ENCODE measurements at regions not wholly inside any gene's neighbourhood (a gene's known extent, or its start where the extent isn't known, plus 50 kb on each side); places are given as distances from the start of the nearest gene placed in this dataset.

DNA sequence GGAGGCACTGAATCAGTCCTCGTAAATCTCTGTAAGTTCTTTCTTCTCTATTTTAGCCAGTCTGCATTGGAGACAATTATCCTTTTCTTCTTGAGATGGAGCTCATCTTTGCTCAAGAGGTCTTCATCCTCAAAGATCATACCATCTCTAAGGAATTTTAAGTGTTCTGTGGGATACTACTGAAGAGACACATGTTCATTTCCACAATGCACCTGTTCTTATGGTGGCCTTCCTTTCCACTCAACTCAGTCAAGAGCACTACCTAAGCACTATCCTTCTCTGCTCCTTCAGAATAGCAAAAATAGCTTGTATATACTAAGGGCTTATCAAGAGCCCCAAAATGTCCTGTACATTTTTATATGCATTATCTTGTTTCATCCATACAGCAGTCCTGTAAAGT lies 214.0 kb downstream of the KLF5 start:
- no peak for DNase-seq

DNA sequence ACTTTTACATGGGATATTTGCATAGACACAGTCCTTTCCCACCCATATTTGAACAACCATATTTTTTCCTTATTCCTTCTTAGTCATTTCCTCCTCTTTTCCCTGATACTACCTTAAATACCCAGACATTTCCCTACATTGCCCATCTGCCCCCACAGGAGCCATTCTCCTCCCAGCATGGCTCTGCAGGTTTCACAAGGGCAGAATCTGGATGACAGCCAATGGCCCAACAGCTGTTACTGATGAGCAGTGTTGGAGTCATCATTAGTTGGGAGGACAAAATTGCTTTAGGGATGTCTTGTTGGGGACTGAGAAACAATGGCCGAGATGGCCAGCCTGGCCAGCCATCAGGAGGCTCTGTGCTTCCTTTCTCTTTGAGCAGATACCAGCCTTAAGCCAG lies 209.5 kb downstream of the KLF5 start:
- no peak for DNase-seq

DNA sequence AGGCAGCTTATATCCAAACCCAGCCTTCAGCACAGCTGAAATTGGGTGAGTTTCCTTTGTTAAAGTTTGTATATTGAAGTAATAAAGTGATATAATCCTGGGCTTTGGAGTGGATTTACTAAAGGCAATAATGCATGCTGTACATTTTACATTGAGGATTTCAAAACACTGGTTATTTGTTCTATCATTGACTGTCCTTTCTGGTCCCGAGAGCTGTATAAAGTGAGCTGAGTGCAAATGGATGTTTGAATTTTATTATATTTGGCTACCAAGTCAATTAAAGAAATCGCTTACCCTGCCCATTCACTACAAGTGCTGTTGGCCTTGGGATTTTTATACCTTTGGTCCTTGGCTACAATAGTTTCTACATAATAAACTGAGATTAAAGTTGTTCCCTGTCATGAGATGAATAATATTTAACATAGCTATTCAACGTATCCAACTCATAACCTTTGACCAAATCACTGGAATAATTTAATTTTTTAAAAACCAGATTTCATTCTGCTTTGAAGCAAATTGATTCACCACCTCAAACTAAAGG lies 207.9 kb downstream of the KLF5 start:
- no peak for DNase-seq

DNA sequence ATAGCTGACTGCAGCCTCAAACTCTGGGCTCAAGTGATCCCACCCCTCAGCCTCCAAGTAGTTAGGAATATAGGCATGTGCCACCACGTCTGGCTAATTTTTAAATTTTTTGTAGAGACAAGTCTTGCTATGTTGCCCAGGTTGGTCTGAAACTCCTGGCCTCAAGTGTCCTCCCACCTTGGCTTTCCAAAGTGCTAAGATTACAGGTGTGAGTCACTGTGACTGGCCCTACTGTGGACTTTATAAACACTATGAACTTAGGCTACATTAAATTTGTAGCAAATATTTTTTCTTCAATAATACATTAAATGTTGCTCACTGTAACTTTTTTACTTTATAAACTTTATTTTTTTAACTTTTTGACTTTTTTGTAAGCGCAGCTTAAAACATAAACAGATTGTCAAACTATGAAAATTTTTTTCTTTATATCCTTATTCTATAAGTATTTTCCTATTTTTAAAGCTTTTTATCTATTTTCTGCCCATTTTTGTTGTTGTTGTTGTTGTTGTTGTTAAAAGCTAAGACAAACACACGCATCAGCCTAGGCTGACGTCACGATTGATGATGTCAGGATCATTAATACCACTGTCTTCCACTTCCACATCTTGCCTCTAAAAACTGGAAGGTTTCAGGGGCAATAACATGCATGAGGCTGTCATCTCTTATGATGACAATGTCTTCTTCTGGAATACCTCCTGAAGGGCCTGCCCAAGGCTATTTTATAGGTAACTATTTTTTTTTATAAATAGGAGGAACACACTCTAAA lies 204.2 kb downstream of the KLF5 start:
- DNase-seq: no peak

DNA sequence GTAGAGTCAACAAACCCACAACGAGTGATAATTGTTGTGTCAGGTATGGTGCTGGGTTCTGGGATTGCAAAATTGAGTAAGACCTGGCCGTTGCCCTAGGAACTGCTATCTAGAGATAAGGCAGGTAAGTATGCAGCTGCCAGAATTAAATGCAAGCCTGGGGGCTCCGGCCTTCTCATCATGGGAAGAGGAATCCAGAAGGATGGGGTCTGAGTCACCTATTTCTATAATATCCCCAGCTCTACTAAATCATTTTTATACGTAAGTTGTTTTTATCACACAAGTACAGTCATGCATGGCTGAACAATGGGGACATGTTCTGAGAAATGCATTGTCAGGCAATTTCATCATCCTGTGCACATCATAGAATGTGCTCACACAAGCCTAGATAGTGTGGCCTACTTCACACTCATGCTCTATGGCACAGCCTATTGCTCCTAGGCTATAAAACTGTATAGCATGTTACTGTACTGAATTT lies 203.0 kb downstream of the KLF5 start:
- no peak for DNase-seq

DNA sequence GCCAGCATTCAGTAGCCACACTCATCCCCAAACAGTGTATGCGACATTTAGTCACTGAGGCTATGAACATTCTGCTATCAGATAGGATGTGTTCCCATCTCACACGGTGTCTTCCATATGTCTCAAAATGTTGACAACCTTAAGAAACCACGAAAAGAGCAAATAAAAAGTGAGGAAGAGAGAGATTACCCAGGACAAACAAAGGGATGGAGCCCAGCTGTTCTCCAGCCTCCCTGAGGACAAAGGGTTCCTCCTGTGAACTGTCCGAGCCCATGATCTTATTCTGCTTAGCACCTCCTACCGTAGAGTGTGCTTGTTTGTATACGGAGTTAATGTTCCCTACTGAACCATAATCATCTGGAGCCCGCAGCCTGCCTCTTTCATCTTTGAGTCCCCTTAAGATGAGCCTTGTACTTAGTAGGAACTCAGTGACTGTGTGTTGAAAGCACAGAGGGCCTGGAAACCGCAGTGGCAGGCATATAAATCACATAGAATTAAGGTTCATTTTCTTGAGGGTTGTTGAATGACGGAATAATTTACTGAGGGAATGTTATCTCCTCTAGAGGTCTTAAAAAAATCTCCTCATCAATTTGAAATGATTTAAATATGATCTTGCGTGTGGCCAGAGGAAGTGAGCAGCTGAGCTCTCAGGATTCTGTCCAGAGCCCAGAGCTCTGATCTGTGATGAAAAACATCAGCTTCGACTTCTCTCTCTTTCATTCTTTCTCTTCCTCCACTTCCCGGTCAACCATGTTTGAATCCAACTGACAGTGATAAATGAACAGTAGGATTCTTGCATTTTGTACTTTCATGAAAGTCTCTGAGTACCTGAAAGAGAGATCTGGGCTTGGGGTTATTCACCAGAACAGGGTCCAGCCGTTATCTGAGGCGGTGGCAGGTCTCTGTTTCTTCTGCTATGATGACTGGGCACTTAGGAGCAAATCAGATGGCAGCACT lies 200.5 kb downstream of the KLF5 start:
- no peak for DNase-seq

DNA sequence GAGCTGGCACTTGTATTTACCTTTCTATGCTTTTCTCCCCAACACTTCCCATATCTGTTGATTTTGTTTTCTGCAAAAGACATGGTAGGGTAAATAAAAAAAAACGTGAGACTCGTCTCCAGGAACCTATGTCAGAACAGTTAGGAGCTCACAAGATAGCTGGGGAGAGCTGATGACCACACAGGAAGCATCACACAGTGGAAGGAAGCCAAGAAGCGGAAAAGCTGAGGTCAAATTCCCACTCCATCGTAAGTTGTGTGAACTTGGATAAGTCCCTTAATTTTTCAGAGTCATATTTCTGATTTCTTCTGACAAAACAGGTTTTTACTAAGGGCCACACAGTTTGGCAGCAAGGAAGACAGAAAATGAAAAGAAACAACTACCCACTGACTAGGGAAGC lies 199.6 kb downstream of the KLF5 start:
- DNase-seq: no peak

DNA sequence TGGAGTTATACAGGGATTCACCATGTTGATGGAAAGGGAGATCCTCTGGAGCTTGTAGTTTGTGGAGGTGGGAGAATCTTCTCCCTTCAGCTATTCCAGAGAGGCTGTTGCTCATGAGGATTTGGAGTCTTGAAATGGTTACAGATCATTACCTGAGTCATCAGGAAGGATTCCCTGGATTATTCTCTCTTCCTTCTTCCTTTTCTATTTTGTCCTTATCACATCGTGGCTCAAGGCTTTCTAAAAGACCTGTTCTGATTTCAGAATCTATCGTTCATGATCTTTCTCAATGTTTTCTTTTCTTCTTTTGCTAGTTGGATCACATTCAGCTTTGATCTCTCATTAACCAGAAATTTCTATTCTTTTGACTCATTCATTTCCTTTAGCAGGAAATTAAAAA lies 196.0 kb downstream of the KLF5 start:
- no peak for DNase-seq

DNA sequence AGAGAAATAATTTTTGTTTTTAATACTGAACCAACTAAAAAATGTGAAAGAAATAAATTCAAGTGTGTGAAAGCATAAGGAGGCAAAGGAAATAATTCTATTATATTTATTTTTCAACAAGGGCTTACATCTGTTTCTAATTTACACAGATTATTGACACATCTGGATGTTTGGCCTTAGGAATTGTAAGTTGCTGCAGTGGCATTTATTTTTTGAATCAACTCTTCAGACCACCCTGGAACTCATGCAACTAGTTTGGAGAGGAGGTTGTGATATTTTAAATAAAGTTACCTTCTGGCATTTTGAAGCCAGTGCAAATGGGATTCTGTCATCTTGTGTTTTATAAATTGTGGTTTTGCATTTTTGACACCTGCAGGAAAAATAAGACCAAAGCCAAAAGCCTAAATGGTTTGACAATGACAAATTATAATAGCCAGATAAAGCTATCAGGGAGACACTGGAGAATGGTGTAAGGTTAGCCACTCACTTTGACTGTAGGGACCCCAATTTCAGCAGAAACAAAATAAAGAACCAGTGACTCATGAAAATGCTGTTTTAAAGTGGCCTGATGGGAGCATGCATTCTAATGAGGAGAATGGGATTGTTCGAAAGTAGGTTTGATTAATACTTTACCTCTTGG lies 192.9 kb downstream of the KLF5 start:
- no peak for DNase-seq

DNA sequence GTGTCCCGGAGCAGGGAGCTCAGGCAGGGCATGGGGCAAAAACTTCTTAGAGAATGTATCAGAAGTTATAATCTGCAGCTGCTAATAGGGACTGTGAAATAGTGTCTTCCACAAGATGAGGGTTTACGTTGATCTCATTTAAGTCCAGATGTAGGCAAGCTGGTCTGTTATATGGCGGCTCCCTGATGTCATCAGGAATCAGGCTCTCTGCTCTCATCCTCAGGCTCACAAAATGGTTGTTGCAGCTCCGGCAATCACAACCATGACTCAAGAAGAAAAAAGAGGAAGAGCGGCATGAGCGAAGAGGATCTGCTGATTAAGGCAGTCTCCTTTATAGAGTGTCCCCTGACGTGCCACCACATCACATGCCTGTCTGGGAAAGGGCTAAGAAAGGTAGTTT lies 191.3 kb downstream of the KLF5 start:
- DNase-seq: no peak

DNA sequence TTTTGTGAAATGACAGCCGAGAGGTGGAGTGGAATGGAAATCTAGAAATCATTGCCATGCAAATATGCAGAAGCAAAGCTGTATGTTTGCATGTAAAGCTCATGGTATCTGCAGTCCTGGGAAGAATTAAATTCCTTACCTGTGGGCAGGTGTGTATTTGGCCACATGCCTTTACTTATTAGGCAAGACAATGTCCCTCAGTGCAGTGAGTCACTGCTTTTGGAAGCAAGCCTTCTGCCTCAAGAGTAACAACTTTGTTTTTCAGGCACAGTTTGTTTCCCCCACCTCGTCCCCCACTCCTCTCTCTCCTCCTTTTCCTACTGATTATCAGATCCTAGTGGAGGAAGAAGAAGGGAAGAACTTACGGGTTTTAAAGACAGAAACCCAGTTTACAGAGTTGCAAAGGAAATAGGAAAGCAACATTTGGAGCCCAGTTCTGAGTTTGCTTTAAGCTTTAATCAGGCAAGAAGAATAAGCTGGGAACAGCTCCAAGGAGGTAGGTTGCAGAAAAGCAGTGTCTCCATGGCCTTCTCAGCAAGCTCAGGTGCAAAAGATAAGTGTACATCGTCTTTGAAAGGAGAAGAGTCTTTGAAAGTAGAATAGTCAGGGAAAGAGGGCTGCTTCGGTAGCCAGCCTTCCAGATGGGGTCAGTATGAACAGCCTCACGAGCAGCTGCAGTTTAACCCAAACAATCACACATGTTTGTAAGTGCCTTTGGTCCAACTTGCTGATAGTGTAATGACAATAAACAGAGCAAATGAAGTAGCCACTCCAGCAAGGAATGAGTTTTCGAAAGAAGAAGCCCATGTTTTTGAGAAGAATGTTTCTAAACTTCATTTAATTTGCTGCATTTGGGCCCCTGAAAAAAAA lies 190.1 kb downstream of the KLF5 start:
- no peak for DNase-seq

DNA sequence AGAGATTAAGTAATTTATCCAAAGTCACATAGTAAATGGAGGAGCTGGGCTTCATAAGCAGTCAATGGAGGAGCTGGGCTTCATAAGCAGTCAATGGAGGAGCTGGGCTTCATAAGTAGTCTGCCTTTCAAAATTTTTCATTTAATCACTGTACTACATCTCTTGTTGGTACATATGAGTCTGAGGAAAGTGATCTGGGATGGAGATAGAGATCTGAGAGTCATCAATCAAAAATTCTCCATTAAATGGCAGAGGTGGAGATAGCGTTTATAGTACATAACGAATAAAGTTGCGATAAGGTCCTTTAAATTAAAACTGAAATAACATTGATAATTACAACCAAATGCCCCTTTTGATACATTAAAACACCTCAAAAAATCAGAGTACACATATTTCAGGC lies 189.3 kb downstream of the KLF5 start:
- no peak for DNase-seq

DNA sequence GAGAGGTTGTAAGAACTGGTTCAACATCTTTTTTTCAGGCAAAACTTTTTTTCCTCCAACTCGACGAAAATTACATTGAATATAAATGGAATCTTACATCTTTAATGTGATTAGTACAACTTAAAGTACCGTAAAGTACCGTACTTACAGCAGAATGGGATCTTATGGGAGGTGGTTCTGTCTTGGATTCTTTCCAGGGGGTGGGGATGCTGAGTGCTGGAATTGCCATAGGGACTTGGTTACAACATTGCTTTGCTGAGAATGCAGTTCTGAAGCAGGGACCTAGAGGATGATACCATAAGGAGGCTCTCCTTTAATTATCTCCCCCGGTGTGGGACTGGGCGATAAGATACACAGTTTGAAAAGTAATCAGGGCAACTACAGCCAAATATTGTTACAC lies 186.4 kb downstream of the KLF5 start:
- no peak for DNase-seq

DNA sequence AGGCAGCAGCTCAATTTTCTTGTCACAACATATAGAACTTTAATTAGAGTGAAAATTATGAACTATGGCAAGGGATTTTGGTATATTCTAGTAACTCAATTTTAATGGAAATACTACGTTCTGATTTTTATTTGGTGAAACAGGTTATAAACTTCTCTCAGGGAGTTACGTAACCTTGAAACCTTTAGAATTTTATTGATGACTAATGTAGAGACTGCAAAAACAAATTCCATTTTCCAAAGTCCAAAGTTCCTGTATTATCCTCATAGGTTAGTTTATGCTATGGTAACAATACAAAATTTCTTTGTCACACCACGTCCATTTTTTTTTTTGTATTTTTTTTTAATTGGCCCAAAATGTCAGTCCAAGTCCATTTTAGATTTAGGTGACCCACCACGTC lies 185.7 kb downstream of the KLF5 start:
- no peak for DNase-seq

DNA sequence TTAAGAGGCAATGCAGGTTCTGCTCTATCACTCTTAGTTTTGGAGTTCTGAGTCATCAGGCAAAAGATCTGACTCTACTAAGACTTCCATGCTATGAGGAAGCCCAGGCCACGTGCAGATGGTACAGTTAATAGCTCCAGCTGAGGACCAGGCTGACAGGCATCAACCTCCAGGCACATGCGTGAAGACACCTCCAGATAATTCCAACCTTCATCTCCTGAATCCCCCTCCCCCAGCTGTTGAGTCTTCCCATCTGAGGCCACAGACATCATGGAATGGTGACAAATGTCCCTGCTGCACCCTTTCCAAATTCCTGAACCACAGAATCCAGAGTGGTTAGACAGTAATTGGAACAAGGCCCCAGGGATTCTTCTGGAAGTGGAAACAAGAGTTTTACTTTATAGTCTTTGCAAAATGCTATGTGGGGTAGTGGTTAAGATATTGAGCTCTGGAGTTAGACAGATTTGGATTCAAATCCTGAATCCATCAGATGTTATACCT lies 183.8 kb downstream of the KLF5 start:
- no peak for DNase-seq

DNA sequence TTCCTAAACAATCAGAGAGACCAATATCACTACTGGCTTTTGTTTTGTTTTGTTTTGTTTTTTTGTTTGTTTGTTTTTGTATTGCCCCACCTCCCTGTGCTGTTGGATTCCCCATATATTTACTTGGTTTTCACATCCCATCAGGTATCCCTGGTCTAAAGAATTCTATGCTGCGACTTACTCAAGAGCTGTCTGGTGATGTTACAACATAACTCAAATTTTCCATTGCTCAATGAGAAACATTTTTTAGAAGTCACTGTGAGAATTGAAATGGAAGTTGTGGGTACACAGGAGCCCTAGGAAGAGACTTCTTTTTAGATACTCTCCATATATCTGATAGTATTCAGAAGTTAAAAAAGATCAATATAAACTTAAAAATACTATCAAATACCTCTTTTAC lies 181.4 kb downstream of the KLF5 start:
- DNase-seq: no peak

DNA sequence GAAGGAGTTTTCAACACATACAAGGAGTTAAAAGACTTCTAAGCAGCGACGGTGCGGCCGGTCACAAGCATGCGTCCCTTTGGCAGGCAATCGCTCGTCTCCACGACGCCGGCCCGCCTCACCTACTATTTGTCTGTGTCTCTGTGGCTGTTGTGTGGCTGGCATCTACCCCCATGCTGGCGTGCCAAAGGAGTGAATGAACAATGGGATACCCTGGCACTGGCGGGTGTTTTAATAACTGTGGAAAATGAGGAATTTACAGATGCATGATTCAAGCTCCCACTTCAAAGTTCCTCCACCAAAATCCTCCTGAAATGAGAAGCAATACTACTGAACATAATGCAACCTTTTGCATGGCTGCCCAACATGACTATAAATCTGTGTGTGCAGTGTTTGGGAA lies 176.6 kb downstream of the KLF5 start:
- DNase-seq: no peak

DNA sequence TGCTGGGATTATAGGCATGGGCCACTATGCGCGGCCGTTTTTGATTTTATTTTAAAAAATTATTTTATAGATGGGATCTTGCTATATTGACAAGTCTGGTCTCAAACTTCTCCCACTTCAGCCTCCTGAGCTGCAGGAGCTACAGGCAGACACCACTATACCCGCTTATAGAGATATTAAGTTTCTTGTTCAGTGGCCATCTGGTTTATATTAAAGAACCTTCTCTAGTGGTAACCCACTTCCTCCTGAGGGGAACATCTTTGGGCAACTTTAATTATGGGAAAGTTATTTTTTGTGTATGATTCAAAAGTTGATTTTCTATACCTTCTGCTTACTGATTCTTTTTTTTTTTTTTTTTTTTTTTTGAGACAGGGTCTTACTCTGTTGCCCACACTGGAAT lies 172.7 kb downstream of the KLF5 start:
- DNase-seq: no peak

DNA sequence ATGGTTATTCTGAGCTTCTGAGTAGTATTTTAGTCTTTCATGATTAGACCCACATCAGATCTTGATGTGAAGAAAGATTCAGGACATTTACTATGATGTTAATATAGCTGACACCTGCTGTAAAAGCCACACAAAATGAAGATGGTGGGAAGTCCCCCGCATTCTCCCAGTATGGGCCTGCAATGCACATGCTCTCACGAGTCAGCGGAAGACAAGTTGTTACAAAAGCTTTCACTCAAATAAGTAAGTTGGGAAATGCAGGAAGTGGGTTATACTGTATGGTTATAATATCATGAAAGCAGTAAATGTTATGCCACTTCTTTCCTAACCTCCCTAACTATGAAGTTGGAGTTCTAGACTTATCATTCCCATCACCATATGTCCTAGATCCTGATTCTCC lies 171.9 kb downstream of the KLF5 start:
- DNase-seq: no peak

DNA sequence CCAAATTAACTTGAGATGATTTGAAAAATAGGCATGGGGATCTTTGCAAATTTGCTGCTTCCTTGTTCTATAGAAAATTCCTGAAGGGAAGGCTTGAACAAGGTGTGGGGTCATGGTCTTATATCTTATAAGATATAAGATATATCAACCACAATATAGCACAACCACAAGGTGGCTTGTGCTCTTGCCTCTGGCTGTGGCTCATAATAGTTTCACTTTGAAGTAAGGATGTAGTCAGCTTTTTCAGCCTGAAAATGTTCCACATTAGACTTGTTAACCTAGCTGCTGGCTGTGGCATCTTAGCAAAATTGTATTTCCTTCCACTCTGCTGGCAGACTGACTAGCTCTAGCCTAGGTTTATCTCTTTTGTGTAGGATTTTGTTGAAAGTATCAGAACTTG lies 169.7 kb downstream of the KLF5 start:
- no peak for DNase-seq

DNA sequence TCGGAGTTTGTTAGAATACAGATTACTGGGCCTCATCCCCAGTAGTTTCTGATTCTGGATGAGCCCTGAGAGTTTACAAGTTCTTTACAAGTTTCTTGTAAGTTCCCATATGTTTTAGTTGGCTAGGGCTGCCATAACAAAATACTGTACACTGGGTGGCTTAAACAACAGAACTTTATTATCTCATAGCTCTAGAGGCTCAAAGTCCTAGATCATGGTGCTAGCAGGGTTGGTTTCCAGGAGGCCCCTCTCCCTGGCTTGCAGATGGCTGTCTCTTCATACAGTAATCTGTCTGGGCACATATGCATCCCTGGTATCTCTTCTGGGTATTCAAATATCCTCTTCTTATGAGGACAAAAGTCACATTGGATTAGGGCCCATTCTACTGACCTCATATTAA lies 167.2 kb downstream of the KLF5 start:
- no peak for DNase-seq

DNA sequence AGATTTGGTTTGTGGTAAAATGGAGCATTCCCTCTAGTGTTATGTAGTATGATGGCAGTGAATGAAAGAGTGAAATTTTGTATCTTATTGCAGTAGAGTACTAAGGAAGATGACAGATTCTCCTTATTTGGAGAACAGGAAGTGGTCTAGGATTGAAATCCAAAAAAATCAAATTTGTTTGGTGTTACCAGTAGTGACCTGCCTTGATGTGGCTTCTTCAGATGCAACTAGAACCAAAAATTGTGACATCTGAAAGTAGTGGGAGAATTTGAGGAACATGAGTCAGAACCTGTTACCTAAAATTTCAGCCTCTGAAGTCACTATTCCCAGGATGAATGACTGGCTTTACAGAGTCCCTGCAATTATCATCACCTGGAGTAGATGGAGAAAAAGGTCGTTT lies 165.9 kb downstream of the KLF5 start:
- no peak for DNase-seq

Data from stimulated activated naive CD4-positive, alpha-beta T cell treated with Interleukin-2 at 50 U/mL for 16 hours (primary cell).